Osteocyte (in vitro differentiated cells): ENCODE measurements at regions not wholly inside any gene's neighbourhood (a gene's known extent, or its start where the extent isn't known, plus 50 kb on each side); places are given as distances from the start of the nearest gene placed in this dataset.
A peak's percentile ranks its signal among the peaks of the same experiment; 100 is the strongest.

Experiments
- DNase-seq: peaks from one replicate; pipeline ENCODE4 v3.0.0; 2021; ENCODE audit warnings: mixed read lengths; ENCODE audit not compliant: unreplicated experiment; ENCODE audit errors: extremely low spot score
- H3K27ac Mint-ChIP-seq: one replicate; pipeline ENCODE4 v1.8.0; 2021; ENCODE audit warnings: mild to moderate bottlenecking, mixed read lengths; ENCODE audit not compliant: unreplicated experiment
- H3K27me3 Mint-ChIP-seq: one replicate; pipeline ENCODE4 v1.8.0; 2021; ENCODE audit warnings: mixed read lengths; ENCODE audit not compliant: unreplicated experiment
- H3K36me3 Mint-ChIP-seq: one replicate; pipeline ENCODE4 v1.8.0; 2021; ENCODE audit warnings: mixed read lengths; ENCODE audit not compliant: unreplicated experiment
- H3K4me1 Mint-ChIP-seq: one replicate; pipeline ENCODE4 v1.8.0; 2021; ENCODE audit warnings: mixed read lengths; ENCODE audit not compliant: unreplicated experiment
- H3K4me3 Mint-ChIP-seq: one replicate; pipeline ENCODE4 v1.8.0; 2021; ENCODE audit warnings: mild to moderate bottlenecking, moderate library complexity, mixed read lengths; ENCODE audit not compliant: unreplicated experiment
- H3K9me3 Mint-ChIP-seq: one replicate; pipeline ENCODE4 v1.8.0; 2021; ENCODE audit warnings: mixed read lengths; ENCODE audit not compliant: unreplicated experiment
- CTCF ChIP-seq: fragments of 200-600 bp; sonication (generic); IDR thresholded peaks from 2 replicates; pipeline ENCODE4 v1.5.0; 2021; ENCODE audit warnings: antibody characterized with exemption, mild to moderate bottlenecking, moderate library complexity

GRCh38 chr10:131000743-131001142 lies 310.8 kb downstream of the TCERG1L start:
- no peak for TF ChIP-seq CTCF

GRCh38 chr10:131001438-131001837 lies 310.1 kb downstream of the TCERG1L start:
- Mint-ChIP-seq H3K27me3 (no peaks in the 10 kb centered on the region), H3K4me1 (no peaks in the 10 kb centered on the region), H3K27ac (no peak overlapping the region), H3K9me3 (peaks cover 44% of the 10 kb centered on the region), H3K4me3 (no peak overlapping the region), H3K36me3 (no peaks in the 10 kb centered on the region)
- TF ChIP-seq CTCF = no peak
- DNase-seq = no peak

More at GRCh38 chr10:131000743-131001142, 310.8 kb downstream of the TCERG1L start:
- H3K9me3 Mint-ChIP-seq = peaks cover 50% of the 10 kb centered on the region
- no peak overlapping the region for H3K4me3 Mint-ChIP-seq
- H3K36me3 Mint-ChIP-seq = no peaks in the 10 kb centered on the region
- H3K27me3 Mint-ChIP-seq = no peaks in the 10 kb centered on the region
- DNase-seq = no peak
- no peaks in the 10 kb centered on the region for H3K4me1 Mint-ChIP-seq
- H3K27ac Mint-ChIP-seq = no peak overlapping the region

- Mint-ChIP-seq H3K27me3 (no peaks in the 10 kb centered on the region), H3K9me3 (peaks cover 37% of the 10 kb centered on the region), H3K4me3 (no peak overlapping the region), H3K4me1 (no peaks in the 10 kb centered on the region), H3K27ac (no peak overlapping the region), H3K36me3 (no peaks in the 10 kb centered on the region)
- TF ChIP-seq CTCF = no peak
- DNase-seq = peak; percentile 78
Measured at GRCh38 chr10:131002031-131002861, 309.3 kb downstream of the TCERG1L start.

GRCh38 chr10:131003455-131003854 lies 308.1 kb downstream of the TCERG1L start:
- Mint-ChIP-seq H3K4me1 (no peaks in the 10 kb centered on the region), H3K9me3 (peaks cover 42% of the 10 kb centered on the region), H3K36me3 (no peaks in the 10 kb centered on the region), H3K27ac (no peak overlapping the region), H3K27me3 (no peaks in the 10 kb centered on the region), H3K4me3 (no peak overlapping the region)
- no peak for TF ChIP-seq CTCF
- no peak for DNase-seq

- no peak overlapping the region for H3K4me3 Mint-ChIP-seq
- no peak overlapping the region for H3K27ac Mint-ChIP-seq
- H3K27me3 Mint-ChIP-seq = no peaks in the 10 kb centered on the region
- no peak for TF ChIP-seq CTCF
- H3K36me3 Mint-ChIP-seq = no peaks in the 10 kb centered on the region
- peaks cover 47% of the 10 kb centered on the region for H3K9me3 Mint-ChIP-seq
- H3K4me1 Mint-ChIP-seq = no peaks in the 10 kb centered on the region
- no peak for DNase-seq
Measured at GRCh38 chr10:131004276-131004675, 307.2 kb downstream of the TCERG1L start.
